ENCODE measurements at regions not wholly inside any gene's neighbourhood (a gene's known extent, or its start where the extent isn't known, plus 50 kb on each side); places are given as distances from the start of the nearest gene placed in this dataset.

DNA sequence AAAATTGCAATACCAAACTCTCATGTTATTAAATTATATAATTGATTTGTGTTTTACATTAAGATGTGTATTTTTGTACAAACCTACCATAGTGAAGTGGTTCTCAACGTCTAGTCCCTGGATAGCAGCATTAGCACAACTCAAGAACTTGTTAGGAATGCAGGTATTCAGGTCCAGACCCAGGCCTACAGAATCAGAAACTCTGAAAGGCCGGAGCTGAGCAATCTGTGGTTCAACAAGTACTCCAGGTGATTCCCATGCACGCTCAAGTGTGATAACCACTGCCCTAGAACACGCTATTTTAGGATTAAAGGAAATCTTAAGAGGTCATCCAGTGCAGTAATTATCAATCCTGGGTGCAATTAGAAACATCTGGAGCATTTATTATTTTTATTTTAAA is 456.3 kb downstream of the IRS2 start:
- Histone ChIP-seq H3K4me3 (no peak overlapping the region), H3K4me1 (no peaks in the 10 kb centered on the region), H3K27ac (no peak overlapping the region), H3K27me3 (no peaks in the 10 kb centered on the region), H3K9me3 (no peaks in the 10 kb centered on the region), H3K36me3 (no peaks in the 10 kb centered on the region)
- DNase-seq (ENCODE audit: low spot score) = no peak
- TF ChIP-seq, protein P1, sequence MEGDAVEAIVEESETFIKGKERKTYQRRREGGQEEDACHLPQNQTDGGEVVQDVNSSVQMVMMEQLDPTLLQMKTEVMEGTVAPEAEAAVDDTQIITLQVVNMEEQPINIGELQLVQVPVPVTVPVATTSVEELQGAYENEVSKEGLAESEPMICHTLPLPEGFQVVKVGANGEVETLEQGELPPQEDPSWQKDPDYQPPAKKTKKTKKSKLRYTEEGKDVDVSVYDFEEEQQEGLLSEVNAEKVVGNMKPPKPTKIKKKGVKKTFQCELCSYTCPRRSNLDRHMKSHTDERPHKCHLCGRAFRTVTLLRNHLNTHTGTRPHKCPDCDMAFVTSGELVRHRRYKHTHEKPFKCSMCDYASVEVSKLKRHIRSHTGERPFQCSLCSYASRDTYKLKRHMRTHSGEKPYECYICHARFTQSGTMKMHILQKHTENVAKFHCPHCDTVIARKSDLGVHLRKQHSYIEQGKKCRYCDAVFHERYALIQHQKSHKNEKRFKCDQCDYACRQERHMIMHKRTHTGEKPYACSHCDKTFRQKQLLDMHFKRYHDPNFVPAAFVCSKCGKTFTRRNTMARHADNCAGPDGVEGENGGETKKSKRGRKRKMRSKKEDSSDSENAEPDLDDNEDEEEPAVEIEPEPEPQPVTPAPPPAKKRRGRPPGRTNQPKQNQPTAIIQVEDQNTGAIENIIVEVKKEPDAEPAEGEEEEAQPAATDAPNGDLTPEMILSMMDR (IDR thresholded peaks at IDR 0.05) = no peak

DNA sequence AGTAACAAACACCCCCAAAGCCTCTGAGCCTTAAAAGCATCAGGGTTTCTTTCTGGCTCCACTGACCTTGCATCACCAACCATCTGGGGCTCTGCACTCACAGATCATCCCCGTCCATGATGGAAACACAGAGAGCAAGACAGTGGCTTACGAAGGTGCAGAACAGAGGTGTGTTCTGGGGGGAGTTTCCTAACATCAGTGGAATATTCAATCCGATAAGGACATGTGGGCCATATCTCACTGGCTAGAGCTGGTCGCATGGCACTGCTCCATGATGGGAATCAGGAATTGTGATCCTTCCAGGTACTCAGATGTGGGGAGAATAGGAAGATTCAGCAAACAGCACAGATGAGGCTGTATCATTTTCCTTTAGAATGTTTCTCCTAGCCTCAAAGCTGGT is 457.2 kb downstream of the IRS2 start:
- TF ChIP-seq, protein P1 (IDR thresholded peaks at IDR 0.05) = no peak

DNA sequence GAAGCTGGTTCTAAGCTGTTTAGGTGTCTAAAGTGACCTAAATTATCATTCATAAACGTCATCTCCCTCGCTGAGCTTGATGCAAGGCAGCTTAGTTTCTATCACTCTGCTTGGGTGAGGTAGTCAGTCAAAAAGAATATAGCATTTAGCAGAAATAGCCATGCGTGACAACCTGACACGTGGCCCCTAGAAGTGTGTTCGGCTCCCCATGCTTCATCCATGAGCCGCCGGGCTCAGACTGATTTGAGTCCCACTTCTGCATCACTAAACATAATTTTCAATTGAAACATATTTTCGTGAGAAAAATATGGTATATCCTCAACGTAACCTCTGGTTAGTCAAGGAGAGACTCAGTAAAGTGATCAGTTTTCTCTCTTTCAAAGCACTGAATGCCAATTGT is 459.8 kb downstream of the IRS2 start:
- H3K36me3 ChIP-seq = no peaks in the 10 kb centered on the region
- TF ChIP-seq, protein P1 (IDR thresholded peaks at IDR 0.05) = no peak
- no peaks in the 10 kb centered on the region for H3K27me3 ChIP-seq
- no peak overlapping the region for H3K27ac ChIP-seq
- no peak overlapping the region for H3K4me3 ChIP-seq
- DNase-seq (ENCODE audit: low spot score) = no peak
- no peaks in the 10 kb centered on the region for H3K9me3 ChIP-seq
- H3K4me1 ChIP-seq = no peaks in the 10 kb centered on the region

More for the DNA sequence above, 457.2 kb downstream of the IRS2 start:
- H3K27me3 ChIP-seq = no peaks in the 10 kb centered on the region
- H3K4me3 ChIP-seq = no peak overlapping the region
- H3K36me3 ChIP-seq = no peaks in the 10 kb centered on the region
- H3K27ac ChIP-seq = no peak overlapping the region
- DNase-seq (ENCODE audit: low spot score) = no peak
- no peaks in the 10 kb centered on the region for H3K4me1 ChIP-seq
- no peaks in the 10 kb centered on the region for H3K9me3 ChIP-seq

DNA sequence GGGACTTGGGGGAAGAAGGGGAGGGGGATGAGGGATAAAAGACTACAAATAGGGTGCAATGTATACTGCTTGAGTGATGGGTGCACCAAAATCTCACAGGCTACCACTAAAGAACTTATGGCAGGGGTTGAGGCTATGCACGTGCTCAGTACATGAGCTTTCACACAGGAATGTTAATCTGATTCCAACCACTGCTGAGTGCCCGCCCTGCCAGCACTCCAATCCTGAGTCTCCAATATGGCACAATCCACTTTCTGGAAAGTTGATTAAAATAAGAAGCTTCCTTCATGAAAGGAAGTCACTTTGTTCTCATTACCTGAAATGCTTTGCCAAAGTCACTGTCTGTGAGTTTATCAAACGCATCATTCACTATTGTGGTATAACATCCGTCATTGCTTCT is 463.0 kb downstream of the IRS2 start:
- DNase-seq (ENCODE audit: low spot score) = no peak
- Histone ChIP-seq H3K36me3 (no peaks in the 10 kb centered on the region), H3K9me3 (no peaks in the 10 kb centered on the region), H3K4me3 (no peak overlapping the region), H3K27me3 (no peaks in the 10 kb centered on the region), H3K27ac (no peak overlapping the region), H3K4me1 (no peaks in the 10 kb centered on the region)
- TF ChIP-seq, protein P1 (IDR thresholded peaks at IDR 0.05) = no peak

DNA sequence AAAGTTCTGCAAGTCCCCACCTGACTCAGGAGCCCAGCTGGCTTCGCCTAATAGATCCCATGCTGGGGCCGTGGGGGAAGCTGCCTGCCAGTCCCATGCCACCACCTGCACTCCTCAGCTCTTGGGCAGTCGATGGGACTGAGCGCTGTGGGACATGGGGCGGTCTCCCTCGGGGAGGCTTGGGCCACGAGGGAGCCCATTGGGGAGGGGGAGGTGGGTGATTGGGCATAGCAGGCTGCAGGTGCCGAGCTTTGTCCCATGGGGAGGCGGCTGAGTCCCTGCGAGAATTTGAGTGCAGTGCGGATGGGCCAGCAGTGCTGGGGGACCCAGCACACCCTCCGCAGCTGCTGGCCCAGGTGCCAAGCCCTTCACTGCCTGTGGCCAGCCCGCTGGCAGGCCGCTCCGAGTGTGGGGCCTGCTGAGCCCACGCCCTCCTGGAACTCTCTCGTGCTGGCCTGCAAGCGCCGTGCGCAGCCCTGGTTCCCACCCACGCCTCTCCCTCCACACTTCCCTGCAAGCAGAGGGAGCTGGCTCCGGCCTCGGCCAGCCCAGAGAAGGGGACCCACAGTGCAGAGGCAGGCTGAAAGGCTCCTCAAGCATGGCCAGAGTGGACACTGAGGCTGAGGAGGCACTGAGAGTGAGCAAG is 467.3 kb downstream of the IRS2 start:
- H3K4me3 ChIP-seq = no peak overlapping the region
- H3K4me1 ChIP-seq = no peaks in the 10 kb centered on the region
- DNase-seq (ENCODE audit: low spot score) = no peak
- no peaks in the 10 kb centered on the region for H3K27me3 ChIP-seq
- no peak overlapping the region for H3K27ac ChIP-seq
- no peaks in the 10 kb centered on the region for H3K9me3 ChIP-seq
- TF ChIP-seq, protein P1 (IDR thresholded peaks at IDR 0.05) = no peak
- H3K36me3 ChIP-seq = no peaks in the 10 kb centered on the region

DNA sequence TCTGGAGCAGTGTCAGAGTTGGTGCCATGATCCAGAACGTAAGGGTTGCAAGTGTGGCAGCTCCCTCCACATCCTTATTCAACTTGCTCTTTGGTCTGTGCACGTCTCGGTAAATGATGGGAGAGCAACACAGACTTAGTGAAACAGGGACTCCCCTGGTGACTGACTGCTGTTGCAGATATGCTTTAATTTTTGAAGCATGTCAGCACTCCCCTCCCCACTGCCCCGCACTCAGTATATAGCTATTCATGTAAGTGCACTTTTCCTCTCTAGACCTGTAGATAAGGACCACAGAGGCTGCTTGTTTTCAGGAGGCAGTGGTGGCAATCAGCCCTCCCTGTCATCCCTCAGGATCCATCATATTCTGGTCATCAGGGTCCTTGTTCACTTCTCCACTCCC is 470.9 kb downstream of the IRS2 start:
- Histone ChIP-seq H3K27me3 (no peaks in the 10 kb centered on the region), H3K36me3 (no peaks in the 10 kb centered on the region), H3K27ac (no peak overlapping the region), H3K4me3 (no peak overlapping the region), H3K4me1 (no peaks in the 10 kb centered on the region), H3K9me3 (no peaks in the 10 kb centered on the region)
- DNase-seq (ENCODE audit: low spot score) = no peak
- TF ChIP-seq, protein P1 (IDR thresholded peaks at IDR 0.05) = no peak
